NCI-H1092 (cell line): ENCODE measurements at regions not wholly inside any gene's neighbourhood (a gene's known extent, or its start where the extent isn't known, plus 50 kb on each side); places are given as distances from the start of the nearest gene placed in this dataset.
"Not testable (repeated sequence)": the region's sequence is repeated elsewhere in the genome, so short reads cannot be mapped to it uniquely, and the experiment has no call there.

Experiments
- DNase-seq: peaks from one replicate; lab custom pipeline; 2025; lab: John Stamatoyannopoulos, UW

DNA sequence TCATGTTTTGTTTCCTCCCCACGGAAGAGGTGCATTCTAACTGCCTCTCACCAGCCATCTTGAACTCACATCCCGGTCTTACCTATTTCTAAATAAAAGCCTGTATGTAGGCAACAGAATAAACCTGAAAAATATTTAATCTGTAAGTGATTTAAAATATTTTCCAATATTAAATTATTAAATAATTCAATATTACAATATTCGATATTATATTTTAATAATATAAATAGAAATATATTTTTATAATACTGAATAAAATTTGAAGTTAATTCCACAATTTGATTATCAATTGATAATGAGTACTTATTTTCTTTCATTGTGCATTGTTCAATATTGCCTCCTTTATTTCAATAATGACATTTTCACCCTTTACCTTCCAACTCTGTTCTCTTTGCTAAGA is 404.4 kb downstream of the CYLC2 start:
- no peak for DNase-seq

DNA sequence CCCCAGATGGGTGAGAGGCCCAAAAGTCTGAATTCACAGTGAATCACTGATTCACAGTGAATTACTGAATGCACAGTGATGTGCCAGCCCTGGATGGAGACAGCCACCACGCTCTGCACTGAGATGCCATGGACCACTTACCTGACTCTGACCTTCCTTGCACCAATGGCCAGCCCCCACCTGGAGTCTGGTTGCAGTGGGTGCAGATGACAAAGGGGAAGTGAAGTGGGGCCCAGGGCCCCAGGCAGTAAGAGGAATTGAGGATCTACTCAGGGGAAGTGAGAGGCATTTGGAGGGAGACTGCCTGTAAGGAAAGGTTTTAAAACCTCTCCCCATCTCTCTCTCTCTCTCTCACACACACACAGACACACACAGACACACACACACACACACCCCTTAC is 412.1 kb downstream of the CYLC2 start:
- no peak for DNase-seq

- DNase-seq, result no peak
Observed at GRCh38 chr9:103410059-103410458, 414.9 kb downstream of the CYLC2 start.

DNA sequence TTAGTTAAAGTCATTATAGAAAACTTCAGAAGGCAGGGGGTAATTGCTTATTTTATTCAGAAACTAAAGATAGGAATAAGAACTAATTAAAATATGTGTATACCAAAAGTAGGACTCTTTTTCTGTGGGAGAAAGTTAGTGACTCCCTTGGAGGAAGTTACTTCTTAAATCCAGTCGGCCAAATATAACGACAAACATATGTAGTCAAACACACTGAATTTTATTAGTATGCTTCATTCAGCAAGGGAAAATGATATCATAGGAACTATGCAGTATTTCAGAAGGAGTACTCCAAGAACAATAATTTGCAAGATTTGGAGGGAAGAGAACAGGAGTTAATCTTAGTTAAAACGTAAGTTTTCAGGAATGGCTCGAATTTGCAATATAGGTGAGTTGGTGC is 432.6 kb downstream of the CYLC2 start:
- no peak for DNase-seq

GRCh38 chr9:103430469-103430868 is 435.3 kb downstream of the CYLC2 start:
- DNase-seq, result no peak

GRCh38 chr9:103431809-103432208 is 436.7 kb downstream of the CYLC2 start:
- no peak for DNase-seq

DNA sequence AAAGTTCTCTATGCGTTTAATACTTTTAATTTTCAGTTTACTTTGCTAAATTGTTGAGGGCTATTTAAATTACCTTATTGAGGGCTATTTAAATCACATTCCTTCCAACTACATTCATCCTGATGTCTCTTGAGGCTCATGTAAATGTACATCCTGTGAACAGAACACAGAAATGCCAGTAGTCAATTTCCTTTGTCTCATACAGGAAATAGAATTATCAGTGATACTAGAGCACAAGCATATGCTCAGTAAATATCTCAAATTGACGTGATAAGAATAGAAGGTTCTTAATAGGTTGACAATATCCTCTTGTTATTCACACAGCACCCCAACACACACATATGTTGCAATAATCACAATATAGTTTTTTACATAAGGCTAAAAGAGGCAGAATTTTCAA is 449.0 kb downstream of the CYLC2 start:
- DNase-seq, result no peak

DNA sequence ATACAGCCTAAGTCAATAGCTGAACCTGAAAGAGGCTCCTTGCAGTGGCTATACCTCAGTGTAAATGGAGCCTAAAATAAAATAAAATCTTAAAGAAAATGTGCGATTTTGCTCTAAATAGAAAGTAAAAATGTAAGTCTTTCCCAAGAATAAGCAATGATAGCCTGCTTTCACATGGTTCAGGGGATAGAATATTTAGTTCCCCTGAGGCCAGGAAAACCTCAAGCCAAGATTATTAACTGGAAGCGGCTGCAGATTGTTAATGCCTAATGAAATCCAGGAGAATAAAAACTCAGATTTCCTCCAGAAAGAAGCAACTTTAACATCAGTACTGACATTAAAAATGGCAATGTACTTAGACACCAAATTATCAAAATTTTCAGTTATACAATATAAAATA is 463.7 kb downstream of the CYLC2 start:
- no peak for DNase-seq

DNA sequence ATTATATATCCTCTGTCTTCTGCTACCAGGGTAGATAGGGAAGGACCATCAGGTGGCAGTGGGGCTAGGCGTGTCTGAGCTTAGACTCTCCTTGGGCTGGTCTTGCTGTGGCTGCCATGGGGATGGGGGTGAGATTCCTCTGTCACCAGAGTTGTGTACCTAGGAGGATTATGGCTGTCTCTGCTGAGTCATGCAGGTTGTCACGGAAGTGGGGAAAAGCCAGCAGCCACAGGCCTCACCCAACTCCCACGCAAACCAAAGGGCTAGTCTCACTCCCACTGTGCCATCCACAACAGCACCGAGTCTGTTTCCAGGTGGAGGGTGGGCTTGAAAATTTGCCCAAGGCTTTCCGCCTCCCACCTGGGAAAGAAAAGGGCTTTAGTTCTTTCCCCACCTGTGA is 476.1 kb downstream of the CYLC2 start:
- no peak for DNase-seq

DNA sequence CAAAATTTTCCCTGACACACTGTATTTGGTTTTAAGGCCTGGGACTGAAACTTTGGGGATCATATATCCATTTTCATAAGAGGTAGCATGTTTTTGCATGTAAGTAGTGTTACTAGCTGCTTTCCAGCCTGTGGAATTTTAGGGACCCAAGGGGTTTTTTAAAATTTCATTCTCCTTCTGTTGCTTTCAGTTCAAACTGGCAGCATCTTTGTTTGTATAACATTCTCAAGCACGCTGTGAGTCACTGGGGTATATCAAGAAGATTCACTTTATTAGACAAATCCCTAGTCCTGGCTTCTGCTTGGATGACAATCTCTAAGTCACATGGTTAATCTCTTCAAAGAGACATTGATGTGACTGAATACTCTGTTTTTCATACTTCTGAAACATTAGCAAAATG is 479.0 kb downstream of the CYLC2 start:
- DNase-seq, result no peak

DNA sequence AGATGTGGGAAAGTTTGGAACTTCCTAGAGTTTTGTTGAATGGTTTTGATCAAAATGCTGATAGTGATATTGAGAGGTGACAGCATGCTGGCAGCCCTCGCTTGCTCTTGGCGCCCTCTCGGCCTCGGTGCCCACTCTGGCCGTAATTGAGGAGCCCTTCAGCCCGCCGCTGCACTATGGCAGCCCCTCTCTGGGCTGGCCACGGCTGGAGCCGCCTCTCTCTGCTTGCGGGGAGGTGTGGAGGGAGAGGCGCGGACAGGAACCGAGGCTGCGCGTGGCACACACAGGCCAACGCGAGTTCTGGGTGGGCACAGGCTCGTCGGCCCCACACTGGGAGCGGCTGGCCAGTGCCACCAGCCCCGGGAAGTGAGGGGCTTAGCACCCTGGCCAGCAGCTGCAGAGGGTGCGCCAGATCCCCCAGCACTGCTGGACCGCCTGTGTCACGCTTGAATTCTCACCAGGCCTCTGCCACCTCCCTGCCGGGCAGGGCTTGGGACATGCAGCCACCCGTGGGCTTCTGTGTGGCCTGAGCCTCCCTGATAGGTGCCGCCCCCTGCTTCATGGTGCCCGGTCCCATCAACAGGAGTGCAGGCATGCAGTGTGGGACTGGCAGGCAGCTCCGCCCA is 488.5 kb downstream of the CYLC2 start:
- DNase-seq, result no peak

- DNase-seq, result no peak
Observed at GRCh38 chr9:103485138-103485537, 490.0 kb downstream of the CYLC2 start.

DNA sequence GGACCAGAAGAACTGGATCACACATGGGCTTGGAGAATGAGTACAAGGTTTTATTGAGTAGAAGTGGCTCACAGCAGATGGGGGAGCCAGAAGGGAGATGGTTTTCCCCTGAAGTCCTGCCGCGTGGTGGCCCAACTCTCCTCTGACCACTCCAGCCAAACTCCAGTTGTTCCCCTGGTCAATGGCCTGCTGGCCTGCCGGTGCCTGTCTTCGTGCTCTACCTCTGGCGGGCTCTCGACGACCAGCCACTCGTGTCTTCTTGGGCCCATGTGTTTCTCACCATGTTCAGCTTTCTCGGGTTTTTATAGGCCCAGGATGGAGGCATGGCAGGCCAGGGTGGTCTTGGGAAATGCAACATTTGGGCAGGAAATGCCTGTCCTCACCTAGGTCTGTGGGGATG is 519.6 kb downstream of the CYLC2 start:
- DNase-seq, result no peak

DNA sequence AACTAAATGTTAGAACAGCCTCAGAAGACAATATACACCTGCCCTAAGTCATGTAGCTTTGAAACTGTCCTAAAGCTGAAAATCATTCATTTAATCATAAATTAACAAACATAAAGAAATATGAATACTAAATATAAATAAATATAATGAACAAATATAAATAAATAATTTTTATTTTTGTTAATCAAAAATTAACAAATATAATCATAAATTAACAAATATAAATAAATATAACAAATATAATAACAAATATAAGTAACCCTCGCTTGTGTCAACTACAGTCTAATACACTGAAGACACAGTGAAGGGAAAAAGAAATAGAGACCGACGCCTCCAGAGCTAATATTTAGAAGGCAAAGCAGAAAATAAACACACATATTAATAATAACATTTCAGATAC is 527.3 kb downstream of the CYLC2 start:
- DNase-seq, result no peak

- no peak for DNase-seq
Observed at GRCh38 chr9:103530934-103531333, 535.8 kb downstream of the CYLC2 start.

GRCh38 chr9:103533318-103533717 is 538.2 kb downstream of the CYLC2 start:
- no peak for DNase-seq

- DNase-seq, result no peak
Observed at GRCh38 chr9:103537426-103537825, 542.3 kb downstream of the CYLC2 start.

- no peak for DNase-seq
Observed at GRCh38 chr9:103545260-103545659, 548.8 kb upstream of the SMC2 start.

DNA sequence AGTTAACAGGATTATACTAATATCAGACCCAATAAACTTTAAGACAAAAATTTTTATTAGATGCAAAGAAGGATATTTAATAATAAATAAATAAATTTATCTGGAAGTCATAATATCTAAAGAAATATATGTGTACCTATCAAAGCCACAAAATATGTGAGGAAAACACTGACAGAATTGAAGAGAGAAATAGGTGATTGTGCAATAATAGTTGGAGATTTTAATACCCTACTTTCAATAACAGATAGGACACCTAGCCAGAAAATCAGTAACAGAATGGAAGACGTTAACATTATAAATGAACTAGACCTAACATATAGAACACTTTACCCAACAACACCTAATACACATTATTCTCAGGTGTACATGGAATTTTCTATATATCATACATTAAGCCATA is 541.4 kb upstream of the SMC2 start:
- no peak for DNase-seq

DNA sequence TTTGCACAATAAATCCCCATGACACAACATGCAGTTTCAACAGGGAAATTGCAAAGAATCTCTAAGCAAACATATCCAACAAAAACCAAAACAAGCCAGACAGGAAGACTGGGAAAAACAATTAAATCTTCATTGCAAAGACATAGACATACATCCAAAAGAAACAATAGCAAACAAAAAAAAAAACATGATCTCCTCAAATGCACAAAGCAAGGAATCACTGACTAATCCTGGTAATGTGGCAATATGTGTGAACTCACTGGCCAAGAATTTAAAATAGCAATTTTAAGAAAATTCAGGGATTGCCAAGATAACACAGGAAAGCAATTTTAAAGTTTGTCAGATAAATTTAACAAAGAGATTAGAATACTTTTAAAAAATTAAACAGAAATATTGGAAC is 520.1 kb upstream of the SMC2 start:
- no peak for DNase-seq

- no peak for DNase-seq
Observed at GRCh38 chr9:103586721-103587120, 507.4 kb upstream of the SMC2 start.

DNA sequence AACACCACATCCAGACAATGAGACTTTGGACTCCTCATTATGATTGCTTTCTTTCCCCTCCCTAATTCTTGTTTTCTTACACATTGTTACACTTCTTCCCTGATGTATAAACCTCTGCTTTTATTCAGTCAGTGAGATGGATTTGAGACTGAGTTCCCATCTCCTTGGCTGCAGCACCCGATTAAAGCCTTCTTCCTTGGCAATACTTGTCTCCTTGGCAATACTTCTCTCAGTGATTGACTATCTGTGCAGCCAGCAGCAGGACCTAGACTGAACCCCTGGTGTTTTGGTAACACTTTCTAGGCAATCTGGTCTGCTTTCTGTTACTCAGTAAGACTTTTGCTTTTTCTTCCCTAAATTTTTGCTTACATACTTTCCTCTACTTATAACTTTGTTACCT is 492.8 kb upstream of the SMC2 start:
- no peak for DNase-seq

- not testable (repeated sequence) for DNase-seq
Observed at GRCh38 chr9:103611950-103612349, 482.2 kb upstream of the SMC2 start.

DNA sequence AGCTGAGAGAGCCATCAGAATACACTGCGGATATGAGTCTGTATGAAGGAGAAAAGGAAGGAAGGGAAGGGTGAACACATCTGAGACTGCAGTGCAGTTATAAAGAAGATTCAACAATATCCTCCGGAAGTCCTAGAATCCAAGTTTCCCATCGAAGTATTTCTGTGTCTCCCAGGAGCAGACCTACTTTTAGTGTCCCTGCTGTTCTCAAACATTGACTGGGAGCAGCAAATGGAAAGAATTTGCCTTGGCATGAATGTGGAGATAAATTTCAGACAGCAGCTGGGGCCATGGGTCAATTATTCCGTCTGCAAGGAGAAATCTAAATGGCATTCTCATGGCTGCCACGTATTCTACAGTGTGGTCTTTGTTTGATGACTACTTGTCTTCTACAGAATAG is 478.1 kb upstream of the SMC2 start:
- no peak for DNase-seq

GRCh38 chr9:103617046-103617445 is 477.1 kb upstream of the SMC2 start:
- no peak for DNase-seq
